GM23338 (cell line): ENCODE measurements at regions not wholly inside any gene's neighbourhood (a gene's known extent, or its start where the extent isn't known, plus 50 kb on each side); places are given as distances from the start of the nearest gene placed in this dataset.

Experiments
- CREB1 ChIP-seq: fragments of 250-450 bp; sonication (Bioruptor Pico); IDR thresholded peaks from 2 replicates; pipeline ENCODE4 v1.5.0; 2020; ENCODE audit warnings: low read depth, mild to moderate bottlenecking, moderate library complexity
- EZH2 ChIP-seq: fragments of 200-600 bp; sonication (generic); IDR thresholded peaks from one replicate; pipeline ENCODE4 v1.8.0; 2017; ENCODE audit warnings: antibody characterized with exemption, mild to moderate bottlenecking, low read depth; ENCODE audit not compliant: unreplicated experiment
- EZH2phosphoT487 ChIP-seq: fragments of 200-600 bp; sonication (generic); IDR thresholded peaks from one replicate; pipeline ENCODE4 v1.8.1; 2018; ENCODE audit warnings: antibody characterized with exemption; ENCODE audit not compliant: unreplicated experiment
- JUNB ChIP-seq: IDR thresholded peaks from one replicate; pipeline ENCODE4 v1.6.1; 2016; ENCODE audit warnings: antibody characterized with exemption; ENCODE audit not compliant: unreplicated experiment
- POLR2AphosphoS5 ChIP-seq: IDR thresholded peaks from 2 replicates; pipeline ENCODE4 v1.6.1; 2016; ENCODE audit warnings: antibody characterized with exemption, low read depth
- REST ChIP-seq: IDR thresholded peaks from one replicate; pipeline ENCODE4 v1.6.1; 2018; ENCODE audit warnings: antibody characterized with exemption; ENCODE audit not compliant: unreplicated experiment
- STAT1 ChIP-seq: IDR thresholded peaks from one replicate; pipeline ENCODE4 v1.6.1; 2016; ENCODE audit warnings: antibody characterized with exemption; ENCODE audit not compliant: unreplicated experiment
- TF ChIP-seq, protein P1 (sequence below), 2 experiments: fragments of 200-600 bp in 1 of 2; sonication (generic) in 1 of 2; conservative IDR thresholded peaks; 2 replicates each; pipeline versions ENCODE4 v1.5.1 to v1.6.1; 2016 to 2017; ENCODE audit warnings: antibody characterized with exemption in 2 of 2, low read depth in 2 of 2, mild to moderate bottlenecking in 2 of 2, moderate library complexity in 1 of 2

GRCh38 chr3:176090727-176091126 lies 1106.6 kb downstream of the TBL1XR1 start:
- TF ChIP-seq REST (no peak), JUNB (no peak), EZH2 (no peak), EZH2phosphoT487 (no peak), CREB1 (CRISPR knock-in tag) (no peak), POLR2AphosphoS5 (no peak), STAT1 (no peak)
- TF ChIP-seq, protein P1, sequence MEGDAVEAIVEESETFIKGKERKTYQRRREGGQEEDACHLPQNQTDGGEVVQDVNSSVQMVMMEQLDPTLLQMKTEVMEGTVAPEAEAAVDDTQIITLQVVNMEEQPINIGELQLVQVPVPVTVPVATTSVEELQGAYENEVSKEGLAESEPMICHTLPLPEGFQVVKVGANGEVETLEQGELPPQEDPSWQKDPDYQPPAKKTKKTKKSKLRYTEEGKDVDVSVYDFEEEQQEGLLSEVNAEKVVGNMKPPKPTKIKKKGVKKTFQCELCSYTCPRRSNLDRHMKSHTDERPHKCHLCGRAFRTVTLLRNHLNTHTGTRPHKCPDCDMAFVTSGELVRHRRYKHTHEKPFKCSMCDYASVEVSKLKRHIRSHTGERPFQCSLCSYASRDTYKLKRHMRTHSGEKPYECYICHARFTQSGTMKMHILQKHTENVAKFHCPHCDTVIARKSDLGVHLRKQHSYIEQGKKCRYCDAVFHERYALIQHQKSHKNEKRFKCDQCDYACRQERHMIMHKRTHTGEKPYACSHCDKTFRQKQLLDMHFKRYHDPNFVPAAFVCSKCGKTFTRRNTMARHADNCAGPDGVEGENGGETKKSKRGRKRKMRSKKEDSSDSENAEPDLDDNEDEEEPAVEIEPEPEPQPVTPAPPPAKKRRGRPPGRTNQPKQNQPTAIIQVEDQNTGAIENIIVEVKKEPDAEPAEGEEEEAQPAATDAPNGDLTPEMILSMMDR (conservative IDR thresholded peaks at IDR 0.05; ENCODE audit: low read depth in 2 of 2), result no peak
